ENCODE measurements at regions not wholly inside any gene's neighbourhood (a gene's known extent, or its start where the extent isn't known, plus 50 kb on each side); places are given as distances from the start of the nearest gene placed in this dataset.
"Not testable (repeated sequence)": the region's sequence is repeated elsewhere in the genome, so short reads cannot be mapped to it uniquely, and the experiment has no call there.

DNA sequence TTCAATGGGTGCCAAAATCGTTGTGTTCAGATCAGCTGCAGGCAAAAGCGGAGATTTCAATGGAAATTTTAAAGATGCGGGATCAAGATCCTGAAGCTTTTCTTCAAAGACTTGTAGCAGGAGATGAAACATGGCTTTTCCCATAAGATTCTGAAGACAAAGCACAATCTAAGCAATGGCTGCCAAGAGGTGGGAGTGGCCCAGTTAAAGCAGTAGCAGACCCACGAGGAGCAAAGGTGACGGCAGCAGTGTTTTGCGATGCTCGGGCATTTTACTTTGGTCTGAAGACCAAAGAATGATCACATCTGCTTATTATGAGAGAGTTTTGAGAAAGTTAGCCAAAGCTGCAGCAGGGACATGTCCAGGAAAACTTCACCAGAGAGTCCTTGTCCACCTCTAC is 222.9 kb downstream of the DSC3 start:
- no peak for DNase-seq

DNA sequence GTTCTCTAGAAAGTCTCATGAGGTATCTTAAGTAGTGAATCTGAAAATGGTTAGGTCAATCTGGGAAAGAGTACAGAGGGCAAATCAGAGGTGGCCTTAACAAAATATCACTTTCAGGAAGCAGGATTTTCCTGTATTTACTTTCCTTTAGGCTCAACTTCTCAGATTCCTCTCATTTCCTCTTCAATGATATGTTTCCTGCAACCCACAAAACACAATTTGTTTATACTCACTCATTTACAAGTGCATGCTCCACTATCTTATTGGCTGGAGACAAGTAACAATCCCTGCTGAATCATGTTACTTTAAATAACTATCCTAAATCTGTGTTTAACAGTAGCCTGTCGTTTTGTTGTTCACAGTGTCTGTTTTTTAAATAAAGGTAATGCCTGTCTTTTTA is 228.1 kb downstream of the DSC3 start:
- DNase-seq, result no peak

DNA sequence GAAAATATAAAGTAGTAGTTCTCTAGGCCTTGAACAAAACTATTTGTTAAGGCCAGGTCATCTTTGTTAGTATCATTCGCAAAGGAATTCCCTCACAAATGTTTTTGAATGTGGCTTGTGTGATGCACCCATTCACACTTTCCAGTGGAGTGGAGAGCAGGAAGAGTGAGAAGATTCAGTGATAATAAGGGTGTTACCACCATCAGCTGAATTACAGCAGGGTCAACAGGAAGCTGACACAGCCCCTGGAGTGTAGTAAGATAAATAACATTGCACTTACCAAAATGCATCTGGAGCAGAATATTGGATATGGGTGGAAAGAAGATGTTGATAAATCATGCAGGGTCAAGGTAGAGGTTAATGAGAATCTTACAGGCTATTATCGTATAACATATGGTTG is 231.0 kb downstream of the DSC3 start:
- DNase-seq, result no peak

DNA sequence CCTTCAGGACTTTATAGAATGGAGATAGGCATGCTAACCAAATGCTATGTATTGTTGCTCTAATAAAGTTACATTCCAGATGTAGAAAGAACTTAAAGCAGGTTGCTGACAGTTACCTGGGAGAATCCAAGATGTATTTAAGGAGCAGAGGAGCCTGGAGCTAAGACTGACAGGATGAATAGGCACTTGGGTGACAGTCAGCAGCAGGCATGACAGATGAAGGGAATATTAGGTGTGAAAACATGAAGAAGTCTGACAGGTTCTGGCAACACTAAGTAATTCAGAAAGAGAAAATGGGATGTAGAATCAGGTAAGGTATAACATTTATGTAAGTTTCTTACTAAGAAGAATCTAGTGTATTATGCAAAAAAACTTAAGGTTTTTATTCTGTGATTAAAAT is 232.0 kb downstream of the DSC3 start:
- DNase-seq, result no peak

DNA sequence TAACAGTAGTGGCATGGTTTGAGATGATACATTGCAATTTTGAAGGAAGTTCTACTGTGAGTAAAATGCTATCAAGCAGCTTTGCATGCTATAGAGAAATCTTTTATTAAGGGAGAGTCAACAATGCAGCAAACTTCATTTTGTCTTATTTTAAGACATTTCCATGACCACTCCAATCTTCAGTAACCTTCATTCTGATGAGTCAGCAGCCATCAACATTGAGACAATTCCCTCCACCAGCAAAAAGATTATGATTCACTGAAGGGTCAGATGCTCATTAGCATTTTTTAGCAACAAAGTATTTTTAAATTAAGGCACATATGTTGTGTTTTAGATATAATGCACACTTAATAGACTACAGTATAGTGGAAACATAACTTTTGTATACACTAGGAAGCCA is 235.7 kb downstream of the DSC3 start:
- DNase-seq, result no peak

DNA sequence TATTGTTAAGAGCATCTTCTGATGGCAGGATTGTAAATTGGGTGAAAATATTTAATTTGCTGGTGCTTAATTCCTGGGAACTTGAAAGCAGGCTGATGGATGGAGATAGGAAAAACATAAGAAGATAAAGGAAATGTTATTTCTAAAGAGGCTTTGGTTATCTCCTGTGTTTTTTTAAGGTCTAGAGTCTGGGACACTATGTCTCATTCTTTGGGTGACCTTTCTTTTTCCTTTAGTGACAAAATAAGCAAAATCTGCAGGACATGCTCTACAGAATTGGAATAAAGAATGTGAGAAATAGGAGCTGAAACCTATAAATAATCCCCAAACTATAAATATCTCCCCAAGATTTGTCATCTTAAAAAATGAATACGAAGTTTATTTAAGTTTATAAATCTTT is 241.7 kb downstream of the DSC3 start:
- no peak for DNase-seq

DNA sequence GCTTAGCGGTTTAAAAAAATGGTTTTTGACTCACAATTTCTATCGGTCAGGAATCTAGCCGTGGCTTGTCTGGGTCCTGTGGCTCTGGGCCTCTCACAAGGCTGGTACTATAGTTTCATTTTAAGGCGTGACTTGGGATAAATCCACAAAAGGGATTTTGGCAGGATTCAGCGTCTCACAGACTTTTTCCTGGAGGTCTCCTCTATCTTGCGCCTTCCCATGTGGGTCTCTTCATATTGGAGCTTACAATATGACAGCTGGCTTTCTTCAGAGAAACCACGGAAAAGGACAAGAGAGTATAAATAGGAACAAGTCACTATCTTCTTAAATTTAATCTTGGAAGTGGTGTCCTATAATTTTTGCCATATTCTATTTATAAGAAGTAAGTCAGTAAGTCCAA is 250.5 kb downstream of the DSC3 start:
- no peak for DNase-seq

DNA sequence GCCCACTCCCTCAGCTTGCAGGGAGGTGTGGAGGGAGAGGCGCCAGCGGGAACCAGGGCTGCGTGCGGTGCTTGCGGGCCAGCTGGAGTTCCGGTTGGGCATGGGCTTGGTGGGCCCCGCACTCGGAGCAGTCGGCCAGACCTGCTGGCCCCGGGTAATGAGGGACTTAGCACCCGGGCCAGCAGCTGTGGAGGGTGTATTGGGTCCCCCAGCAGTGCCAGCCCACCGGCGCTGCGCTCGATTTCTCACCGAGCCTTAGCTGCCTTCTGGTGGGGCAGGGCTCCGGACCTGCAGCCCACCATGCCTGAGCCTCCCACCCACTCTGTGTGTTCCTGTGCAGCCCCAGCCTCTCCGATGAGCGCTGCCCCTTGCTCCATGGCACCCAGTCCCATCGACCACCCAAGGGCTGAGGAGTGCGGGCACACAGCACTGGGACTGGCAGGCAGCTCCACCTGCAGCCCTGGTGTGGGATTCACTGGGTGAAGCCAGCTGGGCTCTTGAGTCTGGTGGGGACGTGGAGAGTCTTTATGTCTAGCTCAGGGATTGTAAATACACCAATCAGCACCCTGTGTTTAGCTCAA is 254.0 kb downstream of the DSC3 start:
- not testable (repeated sequence) for DNase-seq

DNA sequence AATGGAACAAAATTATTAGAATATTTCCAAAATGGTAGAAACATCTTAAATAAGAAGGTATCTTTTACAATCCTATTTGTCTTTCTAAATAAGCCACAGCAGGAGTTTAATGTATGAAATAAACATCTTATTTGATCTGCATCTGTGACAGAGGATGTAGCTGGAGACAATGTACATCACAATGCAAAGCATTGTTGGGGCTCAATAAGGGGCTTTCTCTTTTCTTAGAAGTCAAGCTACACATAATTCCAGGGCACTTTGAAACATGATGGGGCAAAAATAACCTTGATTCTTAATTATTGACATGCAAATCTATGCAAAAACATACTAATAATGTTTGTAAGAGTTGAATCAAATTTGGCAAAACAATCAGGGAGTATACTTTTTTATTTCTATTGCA is 255.1 kb downstream of the DSC3 start:
- DNase-seq, result no peak

DNA sequence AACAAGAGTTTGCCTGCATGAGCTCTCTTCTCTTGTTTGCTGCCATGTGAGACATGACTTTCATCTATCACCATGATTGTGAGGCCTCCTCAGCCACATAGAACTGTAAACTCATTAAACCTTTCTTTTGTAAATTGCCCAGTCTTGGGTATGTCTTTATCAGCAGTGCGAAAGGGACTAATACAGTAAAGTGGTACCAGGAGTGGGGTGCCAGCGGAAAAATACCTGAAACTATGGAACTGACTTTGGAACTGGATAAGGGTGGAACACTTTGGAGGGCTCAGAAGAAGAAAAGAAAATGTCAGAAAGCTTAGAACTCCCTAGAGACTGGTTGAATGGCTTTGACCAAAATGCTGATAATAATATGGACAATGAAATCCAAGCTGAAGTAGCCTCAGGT is 260.9 kb downstream of the DSC3 start:
- no peak for DNase-seq

DNA sequence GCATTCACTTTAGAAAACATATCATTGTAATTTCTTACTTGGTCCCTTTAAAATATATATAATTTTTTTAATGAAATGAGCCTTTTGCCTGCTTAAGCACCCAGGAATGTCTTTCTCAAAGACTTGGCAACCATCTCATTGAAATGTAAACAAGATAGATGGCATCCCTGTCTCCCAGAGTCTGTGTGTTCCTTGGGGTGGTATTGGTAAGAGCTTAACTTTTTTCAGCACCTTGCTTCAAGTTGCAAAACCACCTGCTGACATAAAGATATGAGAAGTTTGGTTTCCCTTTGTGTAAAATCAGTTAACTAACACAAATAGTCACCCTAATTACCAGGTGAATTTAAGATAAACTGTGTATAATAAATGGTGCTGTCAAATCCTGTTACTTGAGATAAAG is 266.9 kb downstream of the DSC3 start:
- no peak for DNase-seq

DNA sequence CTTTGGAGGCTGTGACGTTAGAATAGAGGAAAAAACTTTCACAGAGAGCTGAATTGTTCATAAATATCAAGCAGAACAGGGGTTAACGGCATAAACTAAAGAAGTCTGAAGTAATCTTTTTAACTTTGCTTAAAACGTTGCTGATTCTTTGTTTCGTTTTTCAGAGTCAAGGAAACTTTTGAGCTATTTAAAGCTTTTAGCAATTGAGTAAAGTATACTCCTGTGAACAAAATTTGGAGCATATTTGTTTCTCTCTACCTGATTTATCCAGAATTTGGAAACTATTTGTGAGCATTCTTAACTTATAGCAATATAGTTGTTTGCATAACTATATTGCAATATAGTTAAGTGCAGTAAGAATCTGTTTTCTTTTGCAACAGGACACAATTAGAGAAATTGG is 270.4 kb downstream of the DSC3 start:
- DNase-seq, result not testable (repeated sequence)

DNA sequence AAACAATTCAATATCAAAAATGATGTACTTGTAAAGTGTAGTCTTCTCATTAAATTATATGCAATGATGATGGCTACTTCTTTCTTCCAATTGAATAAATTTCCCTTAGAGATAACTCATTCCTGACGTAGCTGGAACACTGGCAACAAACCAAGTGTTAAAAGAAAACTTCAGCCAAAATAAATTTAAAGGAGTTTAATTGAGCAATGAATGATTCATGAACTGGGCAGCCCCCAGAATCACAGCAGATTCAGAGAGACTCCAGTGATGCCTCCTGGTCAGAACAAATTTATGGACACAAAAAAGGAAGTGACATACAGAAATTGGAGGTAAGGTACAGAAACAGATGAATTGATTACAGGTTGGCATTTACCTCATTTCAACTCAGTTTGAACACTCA is 276.5 kb downstream of the DSC3 start:
- DNase-seq, result no peak

DNA sequence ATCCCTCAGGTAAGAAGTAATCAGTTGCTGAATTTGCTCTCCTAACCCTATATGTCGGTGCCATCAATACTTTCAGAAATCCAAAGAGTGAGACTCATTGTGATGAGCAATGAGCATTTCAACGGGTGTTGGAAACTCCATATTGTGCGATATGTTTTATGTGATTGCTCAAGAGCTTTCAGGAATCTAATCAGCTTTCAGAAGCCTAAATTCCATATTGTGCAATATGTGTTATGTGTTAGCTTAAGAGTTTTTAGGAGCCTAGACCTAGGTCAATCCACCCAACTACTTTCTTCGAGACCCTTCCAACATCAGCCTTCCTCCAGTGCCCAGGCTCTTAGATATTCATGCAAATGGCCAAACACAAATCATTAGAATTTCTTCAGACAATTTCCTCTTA is 277.3 kb downstream of the DSC3 start:
- DNase-seq, result no peak

DNA sequence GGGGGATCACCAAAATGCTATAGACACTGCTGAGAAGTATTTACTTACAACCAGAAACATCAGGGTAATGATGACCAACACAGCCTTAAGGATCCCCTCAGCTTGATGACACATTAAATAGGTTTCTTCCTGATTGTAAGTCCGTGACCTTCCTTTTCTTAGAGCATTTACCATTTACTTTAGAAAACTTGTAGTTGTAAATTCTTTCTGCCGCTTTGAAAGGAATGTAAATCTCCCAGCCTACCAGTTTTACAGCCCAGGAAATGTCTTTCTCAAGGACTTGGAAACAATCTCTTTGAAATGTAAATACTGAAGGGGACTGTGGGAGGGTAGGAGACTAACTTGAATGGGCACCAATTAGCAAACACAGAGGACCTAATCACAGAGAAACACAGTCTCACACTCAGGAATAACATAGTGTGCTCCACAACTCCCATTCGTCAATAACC is 278.6 kb downstream of the DSC3 start:
- no peak for DNase-seq

DNA sequence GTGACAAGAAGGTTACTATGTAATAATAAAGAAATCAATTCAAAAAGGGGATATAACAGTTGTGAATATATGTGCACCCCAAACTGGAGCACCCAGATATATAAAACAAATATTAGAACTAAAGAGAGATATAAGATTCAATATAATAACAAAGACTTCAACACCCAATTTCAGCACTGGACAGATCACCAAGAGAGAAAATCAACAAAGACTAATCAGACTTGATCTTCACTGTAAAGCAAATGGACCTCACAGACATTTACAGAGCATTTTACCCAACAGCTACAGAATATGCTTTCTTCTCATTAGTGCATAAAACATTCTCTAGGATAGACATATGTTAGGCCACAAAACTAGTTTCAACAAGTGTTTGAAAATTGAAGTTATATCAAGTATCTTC is 287.7 kb downstream of the DSC3 start:
- DNase-seq, result no peak

DNA sequence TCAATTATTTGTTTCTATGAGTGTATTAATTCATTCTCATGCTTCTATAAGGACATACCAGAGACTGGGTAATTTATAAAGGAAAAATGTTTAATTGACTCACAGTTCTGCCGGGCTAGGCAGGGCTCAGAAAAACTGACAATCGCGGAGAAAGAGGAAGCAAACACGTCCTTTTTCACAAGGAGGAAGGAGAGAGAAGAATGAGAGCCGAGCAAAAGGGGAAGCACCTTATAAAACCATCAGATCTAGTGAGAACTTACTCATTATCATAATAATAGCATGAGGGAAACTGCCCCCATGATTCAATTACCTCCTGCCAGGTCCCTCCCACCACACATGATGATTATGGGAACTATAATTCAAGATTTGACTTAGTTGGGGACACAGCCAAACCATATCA is 294.0 kb downstream of the DSC3 start:
- no peak for DNase-seq

DNA sequence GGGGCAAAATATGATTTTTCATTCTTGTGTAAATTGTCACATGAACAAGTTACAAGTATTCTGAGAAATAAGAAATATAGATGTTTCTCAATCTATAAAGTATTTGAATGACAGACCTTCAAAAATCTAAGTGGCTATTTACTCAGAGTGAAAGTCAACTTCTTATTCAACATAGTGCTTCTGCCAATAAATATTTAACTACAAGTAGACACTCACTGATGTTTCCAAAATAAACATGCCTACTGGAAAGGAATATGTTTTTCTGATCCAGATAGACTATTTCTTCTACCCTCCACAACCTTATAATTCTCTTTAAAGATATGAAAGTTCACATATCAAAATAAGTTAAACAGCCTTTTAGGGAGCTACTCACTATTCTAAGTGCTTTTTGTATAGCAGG is 296.3 kb downstream of the DSC3 start:
- DNase-seq, result no peak

DNA sequence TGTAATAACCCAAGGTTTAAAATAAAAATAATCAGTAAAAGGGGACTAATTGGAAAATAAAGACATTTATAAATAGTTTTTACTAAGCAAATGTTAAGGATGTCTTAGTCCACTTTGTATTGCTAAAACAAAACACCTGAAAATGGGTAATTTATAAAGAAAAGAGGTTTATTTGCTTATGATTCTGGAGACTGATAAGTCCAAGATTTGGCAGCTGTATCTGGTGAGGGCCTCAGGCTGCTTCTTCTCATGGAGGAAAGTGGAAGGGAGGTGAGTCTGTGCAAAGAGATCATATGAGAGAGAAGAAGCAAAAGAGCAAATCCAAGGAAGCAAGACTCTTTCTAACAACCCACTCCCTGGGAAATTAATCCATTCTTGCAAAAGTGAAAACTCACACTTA is 299.5 kb downstream of the DSC3 start:
- no peak for DNase-seq

DNA sequence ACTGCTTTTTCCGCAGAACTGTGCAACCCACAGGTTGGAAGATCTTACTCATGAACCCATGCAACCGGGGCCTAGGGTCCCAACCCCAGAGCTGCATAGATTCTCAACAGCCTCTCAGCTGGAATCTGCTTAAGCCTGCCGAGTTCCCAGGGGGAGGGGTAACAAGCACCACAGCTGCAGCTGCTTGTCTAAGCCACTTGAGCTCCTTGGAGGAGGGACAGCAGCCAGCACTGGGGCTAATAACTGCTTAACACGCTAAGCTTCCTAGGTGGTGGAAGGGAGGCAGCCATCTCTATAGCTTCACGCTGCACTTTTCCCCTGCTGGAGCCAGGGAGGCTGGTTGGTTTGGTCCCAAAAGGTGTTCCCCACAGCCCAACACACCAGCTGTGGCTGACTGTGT is 311.6 kb downstream of the DSC3 start:
- DNase-seq, result no peak

DNA sequence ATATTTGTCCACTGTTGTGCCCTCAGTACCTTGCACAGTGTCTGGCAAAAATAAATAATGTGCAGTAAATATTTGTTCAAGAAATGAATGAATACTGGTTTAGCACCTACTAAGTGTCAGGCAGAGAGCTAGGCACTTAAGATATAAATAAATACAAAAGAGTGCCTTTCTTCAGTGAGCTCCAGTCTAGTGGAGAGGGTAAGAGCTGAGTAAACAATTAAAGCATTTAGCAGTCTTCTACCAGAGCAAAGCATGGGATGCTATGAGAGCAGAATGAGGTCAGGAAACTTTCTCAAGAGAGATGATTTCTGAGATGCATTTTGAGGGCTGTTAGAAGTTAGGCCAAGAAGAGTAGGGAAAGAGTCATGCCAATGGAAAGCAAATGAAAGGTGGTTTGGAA is 314.7 kb downstream of the DSC3 start:
- no peak for DNase-seq

DNA sequence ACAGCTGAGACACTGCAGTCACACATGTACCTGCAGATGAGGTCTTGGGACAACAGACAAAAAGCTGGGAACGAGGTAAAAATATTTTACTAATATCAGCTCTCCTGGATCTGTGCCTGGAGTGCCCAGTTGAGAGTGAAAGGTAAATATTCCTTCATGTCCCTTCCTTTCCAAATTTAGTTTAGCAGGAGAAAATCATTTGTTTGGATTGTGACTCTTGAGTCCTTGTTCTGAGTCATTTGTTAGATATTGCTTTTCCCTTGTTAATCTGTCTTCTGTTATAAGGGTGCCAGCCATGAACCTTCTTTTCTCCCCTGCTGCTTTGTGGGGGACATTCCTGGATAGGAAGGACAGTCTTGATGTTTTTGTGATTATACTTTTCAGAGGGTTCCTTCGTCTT is 329.2 kb downstream of the DSC3 start:
- DNase-seq, result no peak

DNA sequence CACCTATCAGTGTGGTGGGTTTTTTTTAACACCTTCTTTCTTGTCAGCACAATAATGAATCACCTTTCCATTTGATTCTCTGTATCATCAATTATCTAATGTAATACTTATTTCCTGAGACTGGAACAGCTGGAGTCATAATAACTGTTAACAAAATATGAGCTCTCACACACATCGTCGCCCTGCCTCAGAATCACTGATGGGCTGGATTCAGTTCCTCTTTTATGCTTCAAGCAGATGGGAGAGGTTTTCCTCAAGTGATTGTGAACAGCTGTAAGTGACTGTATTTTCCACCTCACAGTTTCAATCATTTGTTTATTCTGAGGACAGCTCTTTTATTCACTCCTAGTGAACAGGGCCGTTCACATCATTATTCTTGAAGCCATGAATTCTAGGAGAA is 330.2 kb downstream of the DSC3 start:
- no peak for DNase-seq

DNA sequence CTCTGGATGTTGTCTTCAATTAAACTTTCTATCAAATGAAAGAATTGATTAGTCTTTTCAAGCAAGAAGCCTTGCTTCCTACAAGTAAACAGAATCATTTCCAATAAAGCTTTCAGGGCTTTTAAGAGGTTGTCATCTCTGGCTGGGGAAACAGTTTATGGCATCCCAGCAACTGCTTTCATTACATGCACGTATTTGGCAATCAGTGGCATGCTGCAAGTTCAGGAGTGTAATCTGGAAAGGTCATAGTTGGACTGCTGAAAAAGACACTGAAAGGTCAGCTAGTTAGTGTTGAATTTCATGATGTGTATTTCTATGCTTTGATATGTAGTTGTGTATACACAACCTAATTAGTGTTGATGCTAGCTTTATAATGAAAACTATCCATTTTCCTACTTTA is 332.9 kb downstream of the DSC3 start:
- no peak for DNase-seq

DNA sequence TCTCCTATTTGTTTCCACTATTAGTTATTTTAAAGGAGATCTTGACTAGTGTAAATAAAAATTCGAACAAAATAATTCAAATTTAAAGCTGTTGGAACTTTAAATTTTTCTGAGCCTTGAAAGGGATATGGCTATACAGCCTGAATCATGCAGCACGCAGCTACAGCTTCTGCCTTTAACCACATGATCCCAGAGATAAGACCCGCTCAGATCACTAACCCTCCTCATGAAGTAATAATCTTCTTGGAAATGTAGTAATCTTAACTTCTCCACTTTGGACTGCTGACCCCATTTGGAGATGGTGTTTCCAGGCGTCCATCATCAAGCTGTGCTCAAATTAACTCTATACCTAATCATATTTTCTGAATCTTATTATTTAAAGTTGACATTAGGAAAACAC is 336.6 kb downstream of the DSC3 start:
- no peak for DNase-seq

DNA sequence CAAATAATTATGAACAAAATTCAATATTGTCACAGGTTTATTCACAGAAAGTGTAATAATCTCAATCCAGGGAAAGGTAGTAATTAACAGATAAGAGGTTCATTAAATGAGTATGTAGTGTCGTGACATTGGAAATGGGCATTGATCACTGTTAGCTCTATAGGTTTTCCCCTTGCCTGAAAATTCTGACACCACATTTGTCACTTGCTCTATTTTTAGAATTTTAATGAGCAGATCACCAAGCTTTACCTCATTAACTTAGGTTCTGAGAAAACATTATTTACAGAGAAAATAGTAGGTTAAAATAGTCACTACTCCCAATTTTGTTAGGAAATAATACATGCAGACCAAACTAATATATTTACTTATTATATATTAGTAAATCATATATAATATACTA is 344.0 kb downstream of the DSC3 start:
- no peak for DNase-seq
